ENCODE measurements at regions not wholly inside any gene's neighbourhood (a gene's known extent, or its start where the extent isn't known, plus 50 kb on each side); places are given as distances from the start of the nearest gene placed in this dataset.
"Not testable (repeated sequence)": the region's sequence is repeated elsewhere in the genome, so short reads cannot be mapped to it uniquely, and the experiment has no call there.

DNA sequence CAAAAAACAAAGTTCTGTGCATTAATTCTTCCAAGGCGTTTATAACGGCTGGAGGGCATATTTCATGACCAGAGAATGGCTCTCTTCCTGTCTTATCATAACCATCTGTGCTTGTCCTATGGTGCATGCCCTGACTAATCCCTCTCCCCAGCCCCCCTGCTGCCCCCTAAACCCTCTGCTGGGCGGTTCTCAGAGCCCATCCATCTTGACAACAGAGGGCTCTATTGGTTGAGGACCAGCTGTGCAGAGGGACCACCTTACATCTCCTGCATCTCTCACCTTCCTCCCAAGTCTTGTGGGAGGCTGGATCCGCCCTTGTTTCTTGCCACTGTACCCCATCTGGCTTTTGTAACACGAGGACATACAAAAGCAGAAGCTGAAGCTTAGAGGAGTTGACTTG, 282.1 kb downstream of the MIAT start:
- no peaks in the 10 kb centered on the region for H3K27me3 ChIP-seq (ENCODE audit: control insufficient read depth, insufficient read depth, low read length)
- H3K36me3 ChIP-seq (ENCODE audit: control insufficient read depth, insufficient read depth, low read length): no peaks in the 10 kb centered on the region
- TF ChIP-seq, protein P1, sequence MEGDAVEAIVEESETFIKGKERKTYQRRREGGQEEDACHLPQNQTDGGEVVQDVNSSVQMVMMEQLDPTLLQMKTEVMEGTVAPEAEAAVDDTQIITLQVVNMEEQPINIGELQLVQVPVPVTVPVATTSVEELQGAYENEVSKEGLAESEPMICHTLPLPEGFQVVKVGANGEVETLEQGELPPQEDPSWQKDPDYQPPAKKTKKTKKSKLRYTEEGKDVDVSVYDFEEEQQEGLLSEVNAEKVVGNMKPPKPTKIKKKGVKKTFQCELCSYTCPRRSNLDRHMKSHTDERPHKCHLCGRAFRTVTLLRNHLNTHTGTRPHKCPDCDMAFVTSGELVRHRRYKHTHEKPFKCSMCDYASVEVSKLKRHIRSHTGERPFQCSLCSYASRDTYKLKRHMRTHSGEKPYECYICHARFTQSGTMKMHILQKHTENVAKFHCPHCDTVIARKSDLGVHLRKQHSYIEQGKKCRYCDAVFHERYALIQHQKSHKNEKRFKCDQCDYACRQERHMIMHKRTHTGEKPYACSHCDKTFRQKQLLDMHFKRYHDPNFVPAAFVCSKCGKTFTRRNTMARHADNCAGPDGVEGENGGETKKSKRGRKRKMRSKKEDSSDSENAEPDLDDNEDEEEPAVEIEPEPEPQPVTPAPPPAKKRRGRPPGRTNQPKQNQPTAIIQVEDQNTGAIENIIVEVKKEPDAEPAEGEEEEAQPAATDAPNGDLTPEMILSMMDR (IDR thresholded peaks at IDR 0.05; ENCODE audit: insufficient read depth, low read length, poor library complexity, severe bottlenecking): no peak
- no peak for DNase-seq (ENCODE audit: low read depth)
- no peak overlapping the region for H3K4me3 ChIP-seq (ENCODE audit: low read depth, low read length)

DNA sequence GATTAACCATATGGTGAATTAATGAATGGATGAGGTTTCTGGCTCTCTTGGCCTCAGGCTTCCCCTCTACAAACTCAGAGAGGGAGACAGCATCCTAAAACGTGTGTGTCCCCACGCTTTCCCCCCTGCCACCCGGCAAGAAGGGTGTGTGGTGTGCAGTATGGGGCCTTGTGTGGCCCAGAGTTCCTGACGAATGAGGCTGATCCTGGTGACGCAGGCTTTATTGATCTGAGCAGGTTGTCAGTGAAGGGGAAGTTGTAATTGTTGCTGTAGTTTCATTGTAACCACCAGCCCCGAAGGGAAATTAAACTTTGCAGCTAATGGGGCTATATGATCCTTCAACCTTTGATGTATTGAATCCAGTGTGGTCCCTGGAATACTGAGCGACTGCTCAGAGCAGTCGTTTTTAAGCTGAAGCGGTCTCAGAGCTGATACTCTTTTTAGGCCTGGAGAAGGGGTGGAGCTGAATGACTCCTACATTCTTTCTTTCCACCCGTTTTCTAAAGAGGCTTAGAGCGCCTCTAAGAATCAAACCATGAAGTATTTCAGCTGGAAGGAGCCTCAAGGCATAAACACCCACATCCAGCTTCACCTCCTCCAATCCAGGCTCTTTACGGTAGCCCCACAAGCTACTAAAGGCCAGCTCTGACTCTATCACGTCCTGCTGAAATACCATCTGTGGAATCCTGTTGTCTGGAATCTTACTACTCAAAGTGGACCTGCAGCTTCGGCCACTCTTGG, 284.7 kb downstream of the MIAT start:
- no peaks in the 10 kb centered on the region for H3K36me3 ChIP-seq (ENCODE audit: control insufficient read depth, insufficient read depth, low read length)
- TF ChIP-seq, protein P1 (IDR thresholded peaks at IDR 0.05; ENCODE audit: insufficient read depth, low read length, poor library complexity, severe bottlenecking): no peak
- DNase-seq (ENCODE audit: low read depth): no peak
- H3K4me3 ChIP-seq (ENCODE audit: low read depth, low read length): no peak overlapping the region
- no peaks in the 10 kb centered on the region for H3K27me3 ChIP-seq (ENCODE audit: control insufficient read depth, insufficient read depth, low read length)

DNA sequence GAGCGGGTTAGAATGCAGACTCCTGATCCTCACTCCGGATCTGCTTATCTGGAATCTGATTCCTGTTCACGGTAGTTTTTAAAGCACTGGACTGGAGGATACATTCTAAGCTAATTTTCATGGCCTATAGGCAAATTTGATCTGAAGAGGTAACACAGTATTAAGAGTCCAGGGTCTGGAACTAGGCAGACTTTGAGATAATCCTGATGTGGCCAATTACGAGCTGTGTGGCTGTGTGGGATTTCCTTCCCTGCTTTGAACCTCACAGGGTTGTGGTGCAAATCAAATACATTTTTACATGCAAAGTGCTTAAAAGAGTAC, 285.2 kb downstream of the MIAT start:
- Histone ChIP-seq H3K4me3 (ENCODE audit: low read depth, low read length) (no peak overlapping the region), H3K36me3 (ENCODE audit: control insufficient read depth, insufficient read depth, low read length) (no peaks in the 10 kb centered on the region), H3K27me3 (ENCODE audit: control insufficient read depth, insufficient read depth, low read length) (no peaks in the 10 kb centered on the region)
- no peak for DNase-seq (ENCODE audit: low read depth)
- TF ChIP-seq, protein P1 (IDR thresholded peaks at IDR 0.05; ENCODE audit: insufficient read depth, low read length, poor library complexity, severe bottlenecking): no peak

DNA sequence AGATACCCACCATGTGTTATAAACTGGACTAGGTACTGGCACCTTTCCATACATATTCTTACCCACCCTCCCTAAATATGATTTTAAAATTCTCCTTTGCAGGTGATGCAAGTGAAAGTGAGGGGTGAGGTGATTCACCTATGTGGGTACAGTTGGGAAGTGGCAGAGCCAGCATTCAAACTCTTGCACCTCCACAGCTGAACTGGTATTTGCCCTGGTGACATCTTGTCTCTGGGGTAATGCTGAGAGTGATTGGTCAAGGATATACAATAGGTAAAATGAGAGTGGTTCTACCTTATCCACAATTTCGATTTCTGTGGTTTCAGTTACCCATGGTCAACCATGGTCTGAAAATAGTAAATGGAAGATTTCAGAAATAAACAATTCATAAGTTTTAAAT, 288.2 kb downstream of the MIAT start:
- H3K27me3 ChIP-seq (ENCODE audit: control insufficient read depth, insufficient read depth, low read length): no peaks in the 10 kb centered on the region

DNA sequence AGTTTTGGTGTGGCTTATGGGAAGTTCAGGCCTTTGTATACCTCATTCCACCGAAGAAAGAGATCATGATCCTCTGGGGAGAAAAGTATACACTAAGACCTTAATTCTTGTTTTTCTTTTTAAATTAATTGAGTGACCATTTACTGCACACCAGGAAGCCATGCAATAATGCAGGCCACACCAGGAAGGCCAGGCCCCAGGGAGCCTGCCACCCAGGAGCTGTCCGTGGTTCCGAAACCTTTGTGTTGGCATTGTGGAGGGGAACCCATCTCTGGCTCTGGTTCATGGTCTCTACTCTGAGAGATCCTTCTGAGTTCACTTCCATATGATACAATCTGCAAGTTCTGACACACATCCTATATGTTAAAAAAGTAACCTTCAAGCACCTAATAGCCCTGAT, 291.8 kb downstream of the MIAT start:
- Histone ChIP-seq H3K4me3 (ENCODE audit: low read depth, low read length) (no peak overlapping the region), H3K27me3 (ENCODE audit: control insufficient read depth, insufficient read depth, low read length) (peaks cover 19% of the 10 kb centered on the region), H3K36me3 (ENCODE audit: control insufficient read depth, insufficient read depth, low read length) (no peaks in the 10 kb centered on the region)
- DNase-seq (ENCODE audit: low read depth): no peak
- TF ChIP-seq, protein P1 (IDR thresholded peaks at IDR 0.05; ENCODE audit: insufficient read depth, low read length, poor library complexity, severe bottlenecking): no peak

More for the DNA sequence above, 288.2 kb downstream of the MIAT start:
- TF ChIP-seq, protein P1 (IDR thresholded peaks at IDR 0.05; ENCODE audit: insufficient read depth, low read length, poor library complexity, severe bottlenecking): no peak
- Histone ChIP-seq H3K36me3 (ENCODE audit: control insufficient read depth, insufficient read depth, low read length) (no peaks in the 10 kb centered on the region), H3K4me3 (ENCODE audit: low read depth, low read length) (no peak overlapping the region)
- no peak for DNase-seq (ENCODE audit: low read depth)

DNA sequence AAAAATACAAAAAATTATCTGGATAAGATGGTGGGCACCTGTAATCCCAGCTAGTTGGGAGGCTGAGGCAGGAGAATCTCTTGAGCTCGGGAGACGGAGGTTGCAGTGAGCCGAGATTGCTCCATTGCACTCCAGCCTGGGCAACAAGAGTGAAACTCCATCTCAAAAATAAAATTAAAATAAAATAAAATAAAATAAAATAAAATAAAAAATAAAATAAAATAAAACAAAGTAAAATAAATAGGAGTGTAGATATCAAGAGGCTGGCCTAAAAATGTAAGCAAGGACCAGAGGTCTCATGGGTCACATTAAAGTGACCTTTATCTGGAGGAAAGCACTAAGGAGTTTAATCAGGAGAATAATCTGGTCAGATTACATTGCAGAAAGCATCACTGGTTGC, 293.8 kb downstream of the MIAT start:
- not testable (repeated sequence) for H3K4me3 ChIP-seq (ENCODE audit: low read depth, low read length); DNase-seq (ENCODE audit: low read depth); H3K36me3 ChIP-seq (ENCODE audit: control insufficient read depth, insufficient read depth, low read length)
- H3K27me3 ChIP-seq (ENCODE audit: control insufficient read depth, insufficient read depth, low read length): peaks cover 32% of the 10 kb centered on the region

Data from kidney epithelial cell (primary cell).